Bronchial epithelial cell (primary cell): ENCODE measurements at regions not wholly inside any gene's neighbourhood (a gene's known extent, or its start where the extent isn't known, plus 50 kb on each side); places are given as distances from the start of the nearest gene placed in this dataset.
"Not testable (repeated sequence)": the region's sequence is repeated elsewhere in the genome, so short reads cannot be mapped to it uniquely, and the experiment has no call there.

Experiments used
- DNase-seq: peaks from one replicate; pipeline ENCODE4 v3.0.0-alpha.2; 2010; ENCODE audit warnings: low read depth
- FAIRE-seq: peaks from 2 replicates; lab custom pipeline; 2011; peaks lifted over from hg19 to GRCh38; lab: Jason Lieb, UNC
- H3K27me3 ChIP-seq: 2 replicates; pipeline ENCODE4 v1.5.1; 2011; ENCODE audit warnings: low read length; ENCODE audit not compliant: control insufficient read depth, insufficient read depth
- H3K36me3 ChIP-seq: 2 replicates; pipeline ENCODE4 v1.5.1; 2011; ENCODE audit warnings: low read length; ENCODE audit not compliant: control insufficient read depth, insufficient read depth
- H3K4me3 ChIP-seq: 2 replicates; pipeline ENCODE4 v1.5.1; 2011; ENCODE audit warnings: mild to moderate bottlenecking, low read depth, low read length, control low read depth
- CTCF ChIP-seq: IDR thresholded peaks from 2 replicates; pipeline ENCODE4 v1.5.1; 2011; ENCODE audit warnings: mild to moderate bottlenecking, moderate library complexity, low read length, control low read depth, inconsistent platforms; ENCODE audit not compliant: insufficient read depth, severe bottlenecking

DNA sequence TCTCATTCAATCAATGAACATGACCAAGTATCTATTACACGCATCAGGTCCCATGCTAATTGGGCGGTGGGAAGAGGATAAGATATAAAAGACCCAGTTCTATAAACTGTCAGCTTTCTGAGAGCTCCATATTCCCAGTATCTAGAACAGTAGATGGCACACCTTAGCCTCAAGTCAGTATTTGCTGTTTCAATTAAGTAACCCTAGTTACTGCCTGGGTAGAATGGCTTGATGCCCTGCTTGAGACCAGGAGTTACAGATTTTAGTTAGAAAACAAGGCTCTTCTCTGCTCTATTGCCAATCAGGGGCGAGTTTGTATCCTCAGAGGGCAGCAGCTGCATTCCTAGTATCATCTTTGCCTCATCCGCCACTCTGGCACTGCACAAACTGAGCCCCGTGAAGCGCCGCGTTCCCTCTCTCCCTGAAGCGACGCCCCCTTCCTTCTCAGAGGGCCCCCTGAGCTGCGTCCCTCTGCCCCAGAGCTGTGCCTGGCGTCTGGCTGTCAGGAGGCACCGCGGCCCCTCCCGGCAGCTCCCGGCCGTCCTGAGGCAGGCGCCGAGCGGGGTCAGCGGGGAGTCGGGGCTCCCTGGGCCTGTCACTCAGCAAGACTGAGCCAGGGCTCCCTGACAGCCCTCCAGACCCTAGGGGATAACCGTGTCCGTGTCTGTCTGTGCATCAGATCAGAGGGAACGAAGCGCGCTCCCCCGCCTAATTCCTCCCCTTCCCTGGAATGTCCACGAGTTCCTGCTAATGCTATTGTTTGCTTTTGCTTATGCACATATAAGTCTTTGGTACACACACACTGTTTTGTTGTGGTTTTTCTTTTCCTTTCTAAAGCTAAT, 212.4 kb upstream of the TTC29 start:
- DNase-seq (peak; percentile 43), FAIRE-seq (no peak)
- TF ChIP-seq CTCF, result no peak
- Histone ChIP-seq H3K36me3 (no peaks in the 10 kb centered on the region), H3K27me3 (no peaks in the 10 kb centered on the region), H3K4me3 (peak overlapping the region; percentile 45)

GRCh38 chr4:147160908-147161513, 215.3 kb upstream of the TTC29 start:
- no peak for FAIRE-seq

DNA sequence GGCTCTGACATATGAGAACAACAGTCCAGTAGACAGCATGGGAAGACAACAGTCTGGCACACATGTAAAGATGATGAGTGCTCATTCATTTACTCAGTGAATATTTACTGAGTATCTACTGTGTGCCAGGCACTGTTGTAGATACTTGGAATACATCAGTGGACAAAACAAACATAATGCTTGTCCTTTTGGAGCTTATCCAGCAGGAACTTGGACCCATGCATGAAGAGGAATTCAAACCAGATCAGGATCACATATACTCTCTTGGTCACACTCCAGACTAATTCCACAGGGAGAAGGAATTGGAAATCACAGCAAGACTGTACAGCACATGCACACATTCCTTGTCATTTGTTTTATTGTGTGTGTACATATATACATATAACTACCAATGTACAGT, 217.6 kb upstream of the TTC29 start:
- DNase-seq, result no peak
- no peaks in the 10 kb centered on the region for H3K36me3 ChIP-seq
- no peak overlapping the region for H3K4me3 ChIP-seq
- no peaks in the 10 kb centered on the region for H3K27me3 ChIP-seq
- no peak for FAIRE-seq
- TF ChIP-seq CTCF, result no peak

More at GRCh38 chr4:147160908-147161513, 215.3 kb upstream of the TTC29 start:
- no peaks in the 10 kb centered on the region for H3K36me3 ChIP-seq
- no peak overlapping the region for H3K4me3 ChIP-seq
- DNase-seq, result peak; percentile 64
- no peaks in the 10 kb centered on the region for H3K27me3 ChIP-seq
- TF ChIP-seq CTCF, result peak; percentile 78

DNA sequence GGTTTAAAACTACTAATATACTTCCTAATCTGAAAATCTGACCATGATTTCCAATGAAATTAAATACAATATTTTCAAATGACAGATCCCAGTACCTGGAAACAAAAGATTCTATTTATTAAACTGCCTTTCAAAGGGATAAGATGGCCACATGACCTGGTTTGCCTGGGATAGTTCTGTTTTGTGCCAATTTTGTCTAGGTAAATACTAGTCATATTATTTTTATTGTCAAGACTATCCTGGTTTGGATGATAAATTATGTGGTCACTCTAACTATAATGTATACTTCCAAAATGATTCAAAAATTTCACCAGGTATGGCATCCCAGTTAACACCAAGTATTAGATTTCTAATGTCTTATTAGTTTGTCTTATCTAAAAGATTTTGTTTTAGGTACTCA, 222.5 kb upstream of the TTC29 start:
- H3K4me3 ChIP-seq, H3K27me3 ChIP-seq, FAIRE-seq, H3K36me3 ChIP-seq, DNase-seq: not testable (repeated sequence)

- FAIRE-seq (no peak), DNase-seq (no peak)
- Histone ChIP-seq H3K4me3 (no peak overlapping the region), H3K36me3 (no peaks in the 10 kb centered on the region), H3K27me3 (no peaks in the 10 kb centered on the region)
- TF ChIP-seq CTCF, result no peak
These were observed 227.7 kb upstream of the TTC29 start for GRCh38 chr4:147173322-147173721.

GRCh38 chr4:147173797-147174432, 228.3 kb upstream of the TTC29 start:
- no peak for DNase-seq
- TF ChIP-seq CTCF, result no peak
- H3K27me3 ChIP-seq, result no peaks in the 10 kb centered on the region
- no peak for FAIRE-seq
- no peaks in the 10 kb centered on the region for H3K36me3 ChIP-seq
- H3K4me3 ChIP-seq, result no peak overlapping the region
